GM23248 (cell line): ENCODE measurements at regions not wholly inside any gene's neighbourhood (a gene's known extent, or its start where the extent isn't known, plus 50 kb on each side); places are given as distances from the start of the nearest gene placed in this dataset.

Source experiments
- DNase-seq: peaks from one replicate; pipeline ENCODE4 v3.0.0-alpha.2; 2015
- H2AFZ ChIP-seq: fragments of 200-600 bp; sonication (generic); 2 replicates; pipeline ENCODE4 v1.6.1; 2016; ENCODE audit warnings: antibody characterized with exemption
- H3F3A ChIP-seq: fragments of 200-600 bp; sonication (generic); 2 replicates; pipeline ENCODE4 v1.6.1; 2016; ENCODE audit warnings: mild to moderate bottlenecking, antibody characterized with exemption, mixed run types; ENCODE audit not compliant: insufficient read depth
- H3K27ac ChIP-seq: fragments of 200-600 bp; sonication (generic); 2 replicates; pipeline ENCODE4 v1.5.1; 2016; ENCODE audit warnings: mild to moderate bottlenecking
- H3K27me3 ChIP-seq: fragments of 200-600 bp; sonication (generic); replicated peaks from 2 replicates; pipeline ENCODE4 v1.6.1; 2016; ENCODE audit warnings: mild to moderate bottlenecking; ENCODE audit not compliant: insufficient read depth
- H3K36me3 ChIP-seq: fragments of 200-600 bp; sonication (generic); 2 replicates; pipeline ENCODE4 v1.6.1; 2016; ENCODE audit warnings: low read depth, mild to moderate bottlenecking
- H3K4me1 ChIP-seq: fragments of 200-600 bp; sonication (generic); 2 replicates; pipeline ENCODE4 v1.6.1; 2016; ENCODE audit warnings: mild to moderate bottlenecking; ENCODE audit not compliant: insufficient read depth
- H3K4me2 ChIP-seq: fragments of 200-600 bp; sonication (generic); one replicate; pipeline ENCODE4 v1.6.1; 2016; ENCODE audit warnings: mild to moderate bottlenecking; ENCODE audit not compliant: unreplicated experiment
- H3K4me3 ChIP-seq: fragments of 200-600 bp; sonication (generic); 2 replicates; pipeline ENCODE4 v1.5.1; 2016; ENCODE audit warnings: mild to moderate bottlenecking
- H3K79me2 ChIP-seq: fragments of 200-600 bp; sonication (generic); 2 replicates; pipeline ENCODE4 v1.6.1; 2016; ENCODE audit warnings: mild to moderate bottlenecking; ENCODE audit not compliant: insufficient read depth
- H3K9ac ChIP-seq: fragments of 200-600 bp; sonication (generic); 2 replicates; pipeline ENCODE4 v1.6.1; 2016; ENCODE audit warnings: mild to moderate bottlenecking
- H3K9me2 ChIP-seq: fragments of 200-600 bp; sonication (generic); 2 replicates; pipeline ENCODE4 v1.6.1; 2016; ENCODE audit warnings: mixed run types, mild to moderate bottlenecking, moderate library complexity; ENCODE audit not compliant: insufficient read depth
- H3K9me3 ChIP-seq: fragments of 200-600 bp; sonication (generic); one replicate; pipeline ENCODE4 v1.6.1; 2017; ENCODE audit warnings: low read depth
- H4K20me1 ChIP-seq: fragments of 200-600 bp; sonication (generic); 2 replicates; pipeline ENCODE4 v1.6.0; 2016; ENCODE audit not compliant: insufficient read depth
- EZH2 ChIP-seq: fragments of 200-600 bp; sonication (generic); IDR thresholded peaks from 2 replicates; pipeline ENCODE4 v1.6.1; 2018; ENCODE audit warnings: antibody characterized with exemption, mild to moderate bottlenecking; ENCODE audit not compliant: insufficient read depth, poor library complexity, severe bottlenecking
- EZH2phosphoT487 ChIP-seq: fragments of 200-600 bp; sonication (generic); IDR thresholded peaks from 2 replicates; pipeline ENCODE4 v1.6.1; 2018; ENCODE audit warnings: antibody characterized with exemption, moderate library complexity, mild to moderate bottlenecking, low read depth; ENCODE audit not compliant: insufficient read depth
- WGBS, 2 experiments: methylation state at CpG; one replicate each; pipeline ENCODE4 v1.1.6; 2015 to 2017; ENCODE audit warnings: low lambda C conversion rate in 2 of 2, low coverage in 1 of 2; ENCODE audit errors: missing lambda C conversion rate in 2 of 2; 5-methylcytosine and 5-hydroxymethylcytosine counted together
- in situ Hi-C: fragments of 300-500 bp; cut with MboI; formaldehyde crosslinking; loops from 2 replicates; pipeline ENCODE4 v1.15.0; 2020

GRCh38 chr4:181656748-181657147 lies 586.5 kb upstream of the TENM3 start:
- H3K4me2 ChIP-seq: no peak overlapping the region

GRCh38 chr4:181659202-181659601 lies 584.0 kb upstream of the TENM3 start:
- Histone ChIP-seq H3K9me3 (no peaks in the 10 kb centered on the region), H3K27me3 (no peaks in the 10 kb centered on the region), H3K9ac (no peak overlapping the region), H3F3A (no peaks in the 10 kb centered on the region), H4K20me1 (no peaks in the 10 kb centered on the region), H3K4me1 (no peaks in the 10 kb centered on the region), H3K4me3 (no peak overlapping the region), H2AFZ (no peak overlapping the region), H3K36me3 (no peaks in the 10 kb centered on the region), H3K4me2 (no peak overlapping the region), H3K9me2 (no peaks in the 10 kb centered on the region), H3K27ac (no peak overlapping the region), H3K79me2 (no peaks in the 10 kb centered on the region)
- 9 to 12% methylated on average over 3 of the region's 3 CpGs for WGBS, 2 experiments
- DNase-seq: peak; percentile 31
- TF ChIP-seq EZH2phosphoT487: no peak
- in situ Hi-C loops: no loop called here

More at GRCh38 chr4:181656748-181657147, 586.5 kb upstream of the TENM3 start:
- Histone ChIP-seq H3K36me3 (no peaks in the 10 kb centered on the region), H3K79me2 (no peaks in the 10 kb centered on the region), H3K9me2 (no peaks in the 10 kb centered on the region), H3K27me3 (no peaks in the 10 kb centered on the region), H3F3A (no peaks in the 10 kb centered on the region), H3K4me1 (no peaks in the 10 kb centered on the region), H2AFZ (no peak overlapping the region), H3K9ac (no peak overlapping the region), H3K4me3 (no peak overlapping the region), H3K27ac (no peak overlapping the region), H4K20me1 (no peaks in the 10 kb centered on the region), H3K9me3 (no peaks in the 10 kb centered on the region)
- DNase-seq: no peak
- in situ Hi-C loops: no loop called here
- 37 to 40% methylated on average over 5 of the region's 5 CpGs for whole genome bisulfite sequencing, 2 experiments
- TF ChIP-seq EZH2: no peak
- TF ChIP-seq EZH2phosphoT487: no peak

GRCh38 chr4:181659876-181660275 lies 583.3 kb upstream of the TENM3 start:
- H3K27me3 ChIP-seq: no peaks in the 10 kb centered on the region
- H3K36me3 ChIP-seq: no peaks in the 10 kb centered on the region
- 40 to 42% methylated on average over 6 of the region's 6 CpGs for WGBS, 2 experiments
- in situ Hi-C loops: no loop called here
- H3F3A ChIP-seq: no peaks in the 10 kb centered on the region
- no peak overlapping the region for H2AFZ ChIP-seq
- no peak overlapping the region for H3K4me2 ChIP-seq
- no peak overlapping the region for H3K9ac ChIP-seq
- no peaks in the 10 kb centered on the region for H3K4me1 ChIP-seq
- H4K20me1 ChIP-seq: no peaks in the 10 kb centered on the region
- H3K9me2 ChIP-seq: no peaks in the 10 kb centered on the region
- H3K4me3 ChIP-seq: no peak overlapping the region
- H3K79me2 ChIP-seq: no peaks in the 10 kb centered on the region
- H3K9me3 ChIP-seq: no peaks in the 10 kb centered on the region
- H3K27ac ChIP-seq: no peak overlapping the region
- no peak for DNase-seq
- TF ChIP-seq EZH2phosphoT487 (no peak), EZH2 (no peak)

GRCh38 chr4:181661090-181661489 lies 582.1 kb upstream of the TENM3 start:
- DNase-seq: peak; percentile 56
- Histone ChIP-seq H3F3A (no peaks in the 10 kb centered on the region), H3K4me1 (no peaks in the 10 kb centered on the region), H2AFZ (no peak overlapping the region), H3K79me2 (no peaks in the 10 kb centered on the region), H3K9me2 (no peaks in the 10 kb centered on the region), H3K4me2 (no peak overlapping the region), H3K27me3 (no peaks in the 10 kb centered on the region), H3K9ac (no peak overlapping the region), H3K9me3 (no peaks in the 10 kb centered on the region), H4K20me1 (no peaks in the 10 kb centered on the region), H3K36me3 (no peaks in the 10 kb centered on the region), H3K27ac (peak overlapping the region; percentile 54), H3K4me3 (no peak overlapping the region)
- no peak for TF ChIP-seq EZH2phosphoT487
- TF ChIP-seq EZH2: no peak
- WGBS, 2 experiments: 29 to 33% methylated on average over 4 of the region's 4 CpGs
- in situ Hi-C loops: no loop called here

GRCh38 chr4:181661923-181662322 lies 581.3 kb upstream of the TENM3 start:
- Histone ChIP-seq H3K9me2 (no peaks in the 10 kb centered on the region), H3K4me1 (no peaks in the 10 kb centered on the region), H3F3A (no peaks in the 10 kb centered on the region), H3K27ac (peak overlapping the region; percentile 54), H3K4me3 (no peak overlapping the region), H4K20me1 (no peaks in the 10 kb centered on the region), H3K27me3 (no peaks in the 10 kb centered on the region), H3K9ac (no peak overlapping the region), H2AFZ (no peak overlapping the region), H3K36me3 (no peaks in the 10 kb centered on the region), H3K79me2 (no peaks in the 10 kb centered on the region), H3K9me3 (no peaks in the 10 kb centered on the region), H3K4me2 (no peak overlapping the region)
- TF ChIP-seq EZH2phosphoT487 (no peak), EZH2 (no peak)
- DNase-seq: no peak
- in situ Hi-C loops: no loop called here
- 1 to 2% methylated on average over 2 of the region's 2 CpGs for WGBS, 2 experiments
